DND-41 (cell line): ENCODE measurements at regions not wholly inside any gene's neighbourhood (a gene's known extent, or its start where the extent isn't known, plus 50 kb on each side); places are given as distances from the start of the nearest gene placed in this dataset.

Experiments used
- ATAC-seq: fragments of 200-7000 bp; cut with Tn5 transposase; 3 replicates; pipeline ENCODE4 v1.9.1; 2021; ENCODE audit warnings: low read depth; ENCODE audit not compliant: insufficient read depth
- DNase-seq: peaks from one replicate; pipeline ENCODE4 v3.0.0-alpha.2; 2020
- H2AFZ ChIP-seq: 2 replicates; pipeline ENCODE4 v1.6.0; 2012; ENCODE audit warnings: low read depth, low read length
- H3K27ac ChIP-seq: 2 replicates; pipeline ENCODE4 v1.5.1; 2012; ENCODE audit warnings: low read length, inconsistent platforms
- H3K27me3 ChIP-seq: fragments of 200-600 bp; sonication (generic); 2 replicates; pipeline ENCODE4 v1.6.0; 2012; ENCODE audit warnings: low read length, mild to moderate bottlenecking, inconsistent platforms; ENCODE audit not compliant: insufficient read depth, poor library complexity
- H3K36me3 ChIP-seq: 2 replicates; pipeline ENCODE4 v1.5.1; 2012; ENCODE audit warnings: low read length, inconsistent platforms; ENCODE audit not compliant: insufficient read depth
- H3K4me1 ChIP-seq: 2 replicates; pipeline ENCODE4 v1.5.1; 2012; ENCODE audit warnings: mild to moderate bottlenecking, low read length; ENCODE audit not compliant: insufficient read depth
- H3K4me2 ChIP-seq: 2 replicates; pipeline ENCODE4 v1.6.0; 2012; ENCODE audit warnings: mild to moderate bottlenecking, moderate library complexity, low read length, inconsistent platforms; ENCODE audit not compliant: insufficient read depth
- H3K4me3 ChIP-seq, 2 experiments: fragments of 200-600 bp in 1 of 2; shearing (Covaris generic) in 1 of 2; 2 replicates each; pipeline ENCODE4 v1.5.1; 2012 to 2016; ENCODE audit warnings: inconsistent platforms in 2 of 2, low read length in 2 of 2, mild to moderate bottlenecking in 2 of 2, low read depth in 1 of 2, moderate library complexity in 1 of 2
- H3K79me2 ChIP-seq: 2 replicates; pipeline ENCODE4 v1.6.0; 2012; ENCODE audit warnings: low read length, inconsistent platforms; ENCODE audit not compliant: insufficient read depth
- H3K9ac ChIP-seq: 2 replicates; pipeline ENCODE4 v1.6.0; 2012; ENCODE audit warnings: low read depth, mild to moderate bottlenecking, inconsistent platforms, low read length, moderate library complexity
- H3K9me3 ChIP-seq: 2 replicates; pipeline ENCODE4 v1.5.1; 2012; ENCODE audit warnings: low read length, moderate library complexity, mild to moderate bottlenecking, inconsistent platforms; ENCODE audit not compliant: insufficient read depth, severe bottlenecking
- H4K20me1 ChIP-seq: 2 replicates; pipeline ENCODE4 v1.6.0; 2012; ENCODE audit warnings: low read length; ENCODE audit not compliant: insufficient read depth
- EZH2 ChIP-seq: IDR thresholded peaks from 3 replicates; pipeline ENCODE4 v1.6.1; 2012; ENCODE audit warnings: borderline replicate concordance, low read depth, mild to moderate bottlenecking, moderate library complexity, low read length, inconsistent platforms; ENCODE audit not compliant: severe bottlenecking
- TF ChIP-seq, protein P1 (sequence below): IDR thresholded peaks from 2 replicates; pipeline ENCODE4 v1.5.1; 2012; ENCODE audit warnings: borderline replicate concordance, low read length, moderate library complexity, mild to moderate bottlenecking; ENCODE audit not compliant: poor library complexity, severe bottlenecking; ENCODE audit errors: extremely low read depth

DNA sequence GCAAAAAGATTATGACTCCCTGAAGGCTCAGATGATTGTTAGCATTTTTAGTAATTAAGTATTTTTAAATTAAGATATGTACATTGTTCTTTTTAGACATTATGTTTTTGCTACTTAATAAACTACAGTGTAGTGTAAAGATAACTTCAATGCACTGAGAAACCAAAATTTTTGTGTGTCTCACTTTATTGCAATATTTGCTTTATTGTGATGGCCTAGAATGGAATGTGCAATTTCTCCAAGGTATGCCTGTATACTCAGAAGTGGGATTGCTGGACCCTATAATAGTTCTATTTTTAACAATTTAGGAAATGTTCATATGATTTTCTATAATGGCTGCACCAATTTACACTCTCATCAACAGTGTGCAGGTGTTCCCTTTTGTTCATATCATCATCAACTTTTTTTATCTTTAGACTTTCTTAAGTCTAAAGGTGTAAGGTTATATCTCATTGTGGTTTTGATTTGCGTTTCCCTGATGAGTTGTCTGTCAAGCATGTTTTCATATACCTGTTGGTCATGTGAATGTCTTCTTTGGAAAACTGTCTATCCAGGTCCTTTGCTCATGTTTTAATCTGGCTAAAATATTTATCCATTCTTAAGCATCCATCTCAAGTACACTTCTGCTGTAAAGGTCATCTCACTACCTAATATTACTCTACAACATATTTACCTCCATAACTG, 1323.5 kb upstream of the LRRTM3 start:
- Histone ChIP-seq H3K27me3 (no peaks in the 10 kb centered on the region), H3K9me3 (no peaks in the 10 kb centered on the region), H3K9ac (no peak overlapping the region), H2AFZ (no peak overlapping the region), H3K27ac (no peak overlapping the region), H3K4me3 (no peak overlapping the region), H3K4me1 (no peaks in the 10 kb centered on the region), H4K20me1 (no peaks in the 10 kb centered on the region), H3K4me2 (no peak overlapping the region), H3K36me3 (no peaks in the 10 kb centered on the region), H3K79me2 (no peaks in the 10 kb centered on the region)
- DNase-seq (no peak), ATAC-seq (no peak)
- no peak for TF ChIP-seq EZH2
- TF ChIP-seq, protein P1, sequence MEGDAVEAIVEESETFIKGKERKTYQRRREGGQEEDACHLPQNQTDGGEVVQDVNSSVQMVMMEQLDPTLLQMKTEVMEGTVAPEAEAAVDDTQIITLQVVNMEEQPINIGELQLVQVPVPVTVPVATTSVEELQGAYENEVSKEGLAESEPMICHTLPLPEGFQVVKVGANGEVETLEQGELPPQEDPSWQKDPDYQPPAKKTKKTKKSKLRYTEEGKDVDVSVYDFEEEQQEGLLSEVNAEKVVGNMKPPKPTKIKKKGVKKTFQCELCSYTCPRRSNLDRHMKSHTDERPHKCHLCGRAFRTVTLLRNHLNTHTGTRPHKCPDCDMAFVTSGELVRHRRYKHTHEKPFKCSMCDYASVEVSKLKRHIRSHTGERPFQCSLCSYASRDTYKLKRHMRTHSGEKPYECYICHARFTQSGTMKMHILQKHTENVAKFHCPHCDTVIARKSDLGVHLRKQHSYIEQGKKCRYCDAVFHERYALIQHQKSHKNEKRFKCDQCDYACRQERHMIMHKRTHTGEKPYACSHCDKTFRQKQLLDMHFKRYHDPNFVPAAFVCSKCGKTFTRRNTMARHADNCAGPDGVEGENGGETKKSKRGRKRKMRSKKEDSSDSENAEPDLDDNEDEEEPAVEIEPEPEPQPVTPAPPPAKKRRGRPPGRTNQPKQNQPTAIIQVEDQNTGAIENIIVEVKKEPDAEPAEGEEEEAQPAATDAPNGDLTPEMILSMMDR, result no peak

DNA sequence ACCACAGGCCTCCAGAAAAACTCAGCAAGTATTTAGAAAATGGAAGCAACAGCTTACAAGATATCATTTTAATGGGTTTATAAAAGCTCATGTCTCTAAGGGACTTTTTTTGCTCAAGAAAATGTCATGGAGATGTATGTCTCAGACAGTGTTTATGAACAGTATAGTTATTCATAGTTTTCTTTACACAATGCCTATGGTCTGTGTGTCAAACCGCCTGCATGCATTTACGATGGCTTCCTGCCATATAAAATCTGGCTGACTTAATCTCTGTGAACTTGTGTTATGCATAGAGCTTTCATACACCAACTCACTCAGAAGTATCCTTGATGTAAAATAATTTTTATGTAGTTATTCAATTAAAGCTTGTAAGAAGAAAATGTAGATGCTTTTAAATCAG, 1314.2 kb upstream of the LRRTM3 start:
- DNase-seq (no peak), ATAC-seq (no peak)
- Histone ChIP-seq H3K27ac (no peak overlapping the region), H3K4me1 (no peaks in the 10 kb centered on the region), H3K4me2 (no peak overlapping the region), H3K9ac (no peak overlapping the region), H3K27me3 (no peaks in the 10 kb centered on the region), H3K79me2 (no peaks in the 10 kb centered on the region), H4K20me1 (no peaks in the 10 kb centered on the region), H3K36me3 (no peaks in the 10 kb centered on the region), H3K4me3 (no peak overlapping the region), H3K9me3 (no peaks in the 10 kb centered on the region), H2AFZ (no peak overlapping the region)
- TF ChIP-seq, protein P1, result no peak
- TF ChIP-seq EZH2, result no peak

DNA sequence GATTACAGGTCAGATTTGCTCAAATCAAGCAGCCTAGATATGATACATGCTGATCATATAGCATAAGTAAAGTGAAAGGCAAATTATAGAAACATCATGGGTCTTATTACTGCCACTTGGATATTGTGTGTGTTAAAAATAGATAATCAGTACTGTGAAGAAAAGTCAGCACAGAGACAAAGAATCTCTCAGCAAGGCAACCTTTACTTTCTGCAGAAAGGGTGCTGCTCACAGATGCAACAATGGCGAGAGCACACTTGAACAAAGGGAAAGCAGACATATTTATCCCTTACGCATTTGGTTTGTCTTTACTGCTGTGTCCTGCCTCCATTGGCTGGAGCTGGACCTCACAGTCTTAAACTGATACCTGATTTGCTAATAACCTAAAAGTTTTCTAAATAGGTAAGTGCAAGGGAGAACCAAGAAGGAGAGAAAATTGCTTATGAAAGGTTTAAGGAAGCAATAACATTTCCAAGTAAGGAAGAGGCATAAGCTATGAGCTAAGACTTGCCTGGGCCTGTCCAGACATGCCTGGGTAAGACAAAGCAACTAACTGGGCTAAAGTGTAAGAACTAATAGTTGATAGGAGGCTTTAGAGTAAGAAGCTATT, 1310.8 kb upstream of the LRRTM3 start:
- no peaks in the 10 kb centered on the region for H3K9me3 ChIP-seq
- no peaks in the 10 kb centered on the region for H3K4me1 ChIP-seq
- H3K36me3 ChIP-seq, result no peaks in the 10 kb centered on the region
- H3K27ac ChIP-seq, result no peak overlapping the region
- ATAC-seq (no peak), DNase-seq (no peak)
- H3K4me2 ChIP-seq, result no peak overlapping the region
- H3K79me2 ChIP-seq, result no peaks in the 10 kb centered on the region
- no peak overlapping the region for H2AFZ ChIP-seq
- no peak for TF ChIP-seq EZH2
- TF ChIP-seq, protein P1, result no peak
- H4K20me1 ChIP-seq, result no peaks in the 10 kb centered on the region
- no peaks in the 10 kb centered on the region for H3K27me3 ChIP-seq
- no peak overlapping the region for H3K9ac ChIP-seq
- no peak overlapping the region for H3K4me3 ChIP-seq
